Activated CD8-positive, alpha-beta T cell treated with anti-CD3 and anti-CD28 coated beads for 36 hours (primary cell): ENCODE measurements at regions not wholly inside any gene's neighbourhood (a gene's known extent, or its start where the extent isn't known, plus 50 kb on each side); places are given as distances from the start of the nearest gene placed in this dataset.

Source experiments
- ATAC-seq: fragments of 200-7000 bp; cut with Tn5 transposase; one replicate; pipeline ENCODE4 v1.10.0; 2021; ENCODE audit warnings: mild to moderate bottlenecking, moderate library complexity
- CTCF ChIA-PET: fragments of 350-600 bp; sonication (Branson Sonifier 250); formaldehyde crosslinking; loops from one replicate; lab custom pipeline; 2021; ENCODE audit warnings: antibody characterized with exemption; lab: Charles Lee
- POLR2A ChIA-PET: fragments of 350-600 bp; sonication (Branson Sonifier 250); formaldehyde crosslinking; loops from one replicate; lab custom pipeline; 2021; ENCODE audit warnings: antibody characterized with exemption; lab: Charles Lee
- DNase-seq: peaks from one replicate; pipeline ENCODE4 v3.0.0-alpha.2; 2020
- H3K27ac Mint-ChIP-seq: one replicate; pipeline ENCODE4 v1.8.0; 2021; ENCODE audit warnings: mild to moderate bottlenecking, mixed read lengths
- H3K27me3 Mint-ChIP-seq: one replicate; pipeline ENCODE4 v1.8.0; 2021; ENCODE audit warnings: mixed read lengths
- H3K36me3 Mint-ChIP-seq: one replicate; pipeline ENCODE4 v1.8.0; 2021; ENCODE audit warnings: low read depth, mixed read lengths
- H3K4me1 Mint-ChIP-seq: one replicate; pipeline ENCODE4 v1.8.0; 2021; ENCODE audit warnings: low read depth, mixed read lengths
- H3K4me3 Mint-ChIP-seq: one replicate; pipeline ENCODE4 v1.8.0; 2021; ENCODE audit warnings: mild to moderate bottlenecking, moderate library complexity, mixed read lengths
- H3K9me3 Mint-ChIP-seq: one replicate; pipeline ENCODE4 v1.8.0; 2021; ENCODE audit warnings: mixed read lengths
- CTCF ChIP-seq: fragments of 200-600 bp; IDR thresholded peaks from one replicate; pipeline ENCODE4 v1.8.0; 2022; ENCODE audit warnings: antibody characterized with exemption, mild to moderate bottlenecking
- intact Hi-C: fragments of 100-400 bp; cut with micrococcal nuclease; formaldehyde crosslinking; loops from one replicate; pipeline ENCODE4 v1.10.0; 2022

DNA sequence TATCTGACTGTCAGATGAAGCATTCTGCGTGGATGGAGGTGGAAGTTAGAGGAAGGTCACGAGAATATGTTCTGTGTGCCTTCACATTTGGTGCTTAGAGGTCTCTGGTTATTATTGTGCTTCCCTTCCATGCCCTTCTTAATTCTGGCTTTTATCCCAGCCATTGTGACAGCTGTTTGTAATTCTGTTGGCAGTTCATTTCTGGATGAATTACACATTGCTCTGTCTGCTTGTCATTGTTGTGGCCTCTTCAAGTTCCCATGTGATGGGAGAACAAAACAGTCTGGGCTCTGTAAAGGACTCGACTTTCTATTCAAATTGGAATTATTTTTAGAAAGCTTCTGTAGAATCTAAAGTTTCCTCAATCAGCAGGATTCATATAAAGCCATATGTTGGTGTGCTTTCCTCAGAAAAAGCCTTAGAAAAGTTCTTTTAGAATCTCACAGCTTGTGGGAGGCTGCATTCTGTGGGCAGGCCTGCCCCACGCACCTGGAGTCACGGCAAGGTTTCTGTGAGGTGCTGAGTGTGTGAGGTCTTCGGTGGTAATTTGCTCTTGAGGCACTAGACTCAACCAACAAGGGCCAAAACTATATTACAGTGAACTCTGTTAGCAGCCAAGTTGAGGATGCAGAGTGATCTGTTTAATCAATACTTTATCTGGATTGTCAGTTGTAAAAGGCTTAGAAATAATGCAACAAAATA, 397.4 kb upstream of the AZI2 start:
- Mint-ChIP-seq H3K27me3 (no peaks in the 10 kb centered on the region), H3K4me1 (no peaks in the 10 kb centered on the region), H3K9me3 (peaks cover 12% of the 10 kb centered on the region), H3K36me3 (no peaks in the 10 kb centered on the region), H3K4me3 (no peak overlapping the region), H3K27ac (no peak overlapping the region)
- CTCF ChIA-PET = no interaction called here
- ATAC-seq = no peak
- POLR2A ChIA-PET = no interaction called here
- DNase-seq = no peak
- intact Hi-C loops = no loop called here
- TF ChIP-seq CTCF = no peak

DNA sequence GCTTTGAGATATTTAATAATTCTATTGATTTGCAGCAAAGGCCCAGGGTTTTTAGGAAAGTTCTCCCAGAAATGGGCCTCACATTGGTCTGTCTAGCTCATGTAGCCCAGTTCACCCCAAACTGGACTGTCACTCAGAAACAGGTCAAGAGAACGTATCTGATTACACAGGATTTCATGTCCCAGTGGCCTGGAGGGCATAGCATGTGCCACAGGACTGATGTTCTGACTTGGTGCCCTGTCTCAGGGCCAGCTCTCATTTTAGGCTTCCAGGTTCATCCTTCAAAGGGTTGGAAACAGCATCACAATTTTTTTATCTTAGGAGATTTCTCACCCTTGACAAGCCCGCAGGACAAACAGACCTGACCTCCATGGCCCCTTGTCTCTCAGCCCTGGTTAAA, 398.4 kb upstream of the AZI2 start:
- DNase-seq = no peak
- POLR2A ChIA-PET = no interaction called here
- no peaks in the 10 kb centered on the region for H3K27me3 Mint-ChIP-seq
- no peak for ATAC-seq
- no peaks in the 10 kb centered on the region for H3K36me3 Mint-ChIP-seq
- no peak overlapping the region for H3K27ac Mint-ChIP-seq
- no peaks in the 10 kb centered on the region for H3K4me1 Mint-ChIP-seq
- H3K4me3 Mint-ChIP-seq = no peak overlapping the region
- TF ChIP-seq CTCF = no peak
- CTCF ChIA-PET = no interaction called here
- intact Hi-C loops = no loop called here
- peaks cover 19% of the 10 kb centered on the region for H3K9me3 Mint-ChIP-seq

DNA sequence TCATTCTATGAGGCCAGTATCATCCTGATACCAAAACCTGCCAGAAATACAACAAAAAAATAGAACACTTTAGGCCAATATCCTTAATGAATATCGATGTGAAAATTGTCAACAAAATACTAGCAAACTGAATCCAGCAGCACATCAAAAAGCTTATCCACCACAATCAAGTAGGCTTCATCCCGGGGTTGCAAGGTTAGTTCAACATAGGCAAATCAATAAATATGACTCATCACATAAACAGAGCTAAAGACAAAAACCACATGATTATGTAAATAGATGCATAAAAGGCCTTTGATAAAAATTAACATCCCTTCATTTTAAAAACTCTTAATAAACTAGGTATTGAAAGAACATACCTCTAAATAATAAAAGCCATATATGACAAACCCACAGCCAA, 403.2 kb upstream of the AZI2 start:
- intact Hi-C loops = no loop called here
- no peaks in the 10 kb centered on the region for H3K4me1 Mint-ChIP-seq
- DNase-seq = no peak
- CTCF ChIA-PET = no interaction called here
- no peak for TF ChIP-seq CTCF
- POLR2A ChIA-PET = no interaction called here
- no peak overlapping the region for H3K4me3 Mint-ChIP-seq
- H3K36me3 Mint-ChIP-seq = no peaks in the 10 kb centered on the region
- peaks cover 25% of the 10 kb centered on the region for H3K9me3 Mint-ChIP-seq
- no peak for ATAC-seq
- H3K27me3 Mint-ChIP-seq = no peaks in the 10 kb centered on the region
- no peak overlapping the region for H3K27ac Mint-ChIP-seq

DNA sequence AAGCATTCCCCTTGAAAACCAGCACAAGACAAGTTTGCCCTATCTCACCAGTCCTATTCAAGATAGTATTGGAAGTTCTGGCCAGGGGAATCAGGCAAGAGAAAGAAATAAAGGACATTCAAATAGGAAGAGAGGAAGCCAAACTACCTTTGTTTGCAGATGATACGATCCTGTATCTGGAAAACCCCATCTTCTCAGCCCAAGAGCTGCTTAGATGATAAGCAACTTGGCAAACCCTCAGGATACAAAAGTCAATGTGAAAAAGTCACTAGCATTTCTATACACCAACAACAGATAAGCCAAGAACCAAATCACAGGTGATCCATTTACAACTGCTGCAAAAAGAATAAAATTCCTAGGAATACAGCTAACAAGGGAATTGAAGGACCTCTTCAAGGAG, 403.7 kb upstream of the AZI2 start:
- TF ChIP-seq CTCF = no peak
- Mint-ChIP-seq H3K4me1 (no peaks in the 10 kb centered on the region), H3K27ac (no peak overlapping the region), H3K36me3 (no peaks in the 10 kb centered on the region), H3K4me3 (no peak overlapping the region), H3K9me3 (peaks cover 25% of the 10 kb centered on the region), H3K27me3 (no peaks in the 10 kb centered on the region)
- intact Hi-C loops = no loop called here
- no peak for DNase-seq
- ChIA-PET POLR2A (no interaction called here), CTCF (no interaction called here)
- ATAC-seq = no peak

GRCh38 chr3:28756056-28756455, 407.4 kb upstream of the AZI2 start:
- Mint-ChIP-seq H3K4me1 (no peaks in the 10 kb centered on the region), H3K36me3 (no peaks in the 10 kb centered on the region), H3K27ac (no peak overlapping the region), H3K4me3 (no peak overlapping the region), H3K27me3 (no peaks in the 10 kb centered on the region), H3K9me3 (peaks cover 13% of the 10 kb centered on the region)
- no peak for TF ChIP-seq CTCF
- ATAC-seq = no peak
- intact Hi-C loops = no loop called here
- DNase-seq = no peak
- CTCF ChIA-PET = no interaction called here
- POLR2A ChIA-PET = no interaction called here
